A549 (cell line): ENCODE measurements at regions not wholly inside any gene's neighbourhood (a gene's known extent, or its start where the extent isn't known, plus 50 kb on each side); places are given as distances from the start of the nearest gene placed in this dataset.

Experiments used
- ATAC-seq, 2 experiments: fragments of 200-7000 bp in 1 of 2; fragments of >200 bp in 1 of 2; cut with Nextera tagmentation in 1 of 2; cut with Tn5 transposase in 1 of 2; 3 replicates each; pipeline versions ENCODE4 v1.8.0 to v1.9.1; 2018 to 2020; ENCODE audit warnings: mild to moderate bottlenecking in 1 of 2, moderate library complexity in 1 of 2
- CTCF ChIA-PET: fragments of 300-600 bp; sonication (Branson Sonifier 250); formaldehyde crosslinking; extraction: SDS; loops from one replicate; lab custom pipeline; 2021; ENCODE audit warnings: antibody characterized with exemption, inconsistent platforms; lab: Yijun Ruan, JAX
- POLR2A ChIA-PET: fragments of 350-600 bp; formaldehyde crosslinking; extraction: SDS; loops from one replicate; lab custom pipeline; 2021; ENCODE audit warnings: antibody characterized with exemption, inconsistent platforms; lab: Yijun Ruan, JAX
- DNase-seq, 2 experiments: peaks; one replicate each; pipeline versions ENCODE4 v3.0.0 to v3.0.0-alpha.2; 2011 to 2016; ENCODE audit warnings: low read depth in 1 of 2, low spot score in 1 of 2
- FAIRE-seq: peaks from 2 replicates; lab custom pipeline; 2011; peaks lifted over from hg19 to GRCh38; lab: Jason Lieb, UNC
- H3K27ac ChIP-seq, 2 experiments: fragments of >200 bp; sonication (Bioruptor Twin); formaldehyde crosslinking; 3 replicates each; pipeline ENCODE4 v1.5.1; 2016 to 2017
- H3K4me1 ChIP-seq: fragments of >200 bp; sonication (Bioruptor Twin); formaldehyde crosslinking; 3 replicates; pipeline ENCODE4 v1.6.1; 2016
- H3K4me2 ChIP-seq: fragments of >200 bp; sonication (Bioruptor Twin); formaldehyde crosslinking; 3 replicates; pipeline ENCODE4 v1.6.1; 2016
- H3K4me3 ChIP-seq: fragments of >200 bp; sonication (Bioruptor Twin); formaldehyde crosslinking; 3 replicates; pipeline ENCODE4 v1.5.1; 2016
- H3K9me3 ChIP-seq: fragments of >200 bp; sonication (Bioruptor Twin); formaldehyde crosslinking; 3 replicates; pipeline ENCODE4 v1.6.1; 2016
- ATOH8 ChIP-seq: fragments of 250-450 bp; sonication (Bioruptor Pico); IDR thresholded peaks from 2 replicates; pipeline ENCODE4 v1.5.0; 2020; ENCODE audit warnings: low read depth, mild to moderate bottlenecking, moderate library complexity
- CBX2 ChIP-seq: fragments of 200-600 bp; sonication (generic); IDR thresholded peaks from 2 replicates; pipeline ENCODE4 v1.6.1; 2016; ENCODE audit warnings: low read depth, mild to moderate bottlenecking, borderline replicate concordance
- CHD2 ChIP-seq: fragments of 150-350 bp; IDR thresholded peaks from 2 replicates; pipeline ENCODE4 v1.6.1; 2014; ENCODE audit warnings: low read length; ENCODE audit not compliant: partially characterized antibody
- CHD4 ChIP-seq: fragments of 200-600 bp; sonication (generic); IDR thresholded peaks from 2 replicates; pipeline ENCODE4 v1.6.1; 2016; ENCODE audit warnings: antibody characterized with exemption, mild to moderate bottlenecking, borderline replicate concordance
- CTCF ChIP-seq: fragments of >200 bp; sonication (Bioruptor Twin); formaldehyde crosslinking; IDR thresholded peaks from 3 replicates; pipeline ENCODE4 v1.5.1; 2016
- EHF ChIP-seq: fragments of 250-450 bp; sonication (Bioruptor Pico); IDR thresholded peaks from 2 replicates; pipeline ENCODE4 v1.5.0; 2020; ENCODE audit warnings: mild to moderate bottlenecking
- FOSB ChIP-seq: fragments of 250-450 bp; sonication (Bioruptor Pico); IDR thresholded peaks from 2 replicates; pipeline ENCODE4 v1.5.0; 2020; ENCODE audit warnings: mild to moderate bottlenecking, moderate library complexity
- FOSL2 ChIP-seq, 2 experiments: fragments of 450-650 bp in 1 of 2; fragments of >200 bp in 1 of 2; sonication (Bioruptor Twin) in 1 of 2; formaldehyde crosslinking; IDR thresholded peaks; 2 replicates each; pipeline versions ENCODE4 v1.5.0 to v1.6.1; 2016 to 2020; ENCODE audit warnings: mild to moderate bottlenecking in 1 of 2, moderate library complexity in 1 of 2
- GATA3 ChIP-seq: IDR thresholded peaks from 2 replicates; pipeline ENCODE4 v1.6.1; 2012; ENCODE audit warnings: borderline replicate concordance
- HDAC2 ChIP-seq: fragments of 200-600 bp; sonication (generic); IDR thresholded peaks from 2 replicates; pipeline ENCODE4 v1.6.1; 2016
- HOXA7 ChIP-seq: fragments of 250-450 bp; sonication (Bioruptor Pico); IDR thresholded peaks from 2 replicates; pipeline ENCODE4 v1.5.0; 2020; ENCODE audit warnings: mild to moderate bottlenecking, moderate library complexity
- JUNB ChIP-seq: fragments of >200 bp; sonication (Bioruptor Twin); formaldehyde crosslinking; IDR thresholded peaks from 2 replicates; pipeline ENCODE4 v1.6.1; 2016
- MAFK ChIP-seq: fragments of 450-650 bp; IDR thresholded peaks from 2 replicates; pipeline ENCODE4 v1.6.1; 2014; ENCODE audit not compliant: partially characterized antibody
- MAX ChIP-seq: IDR thresholded peaks from 2 replicates; pipeline ENCODE4 v1.6.1; 2012
- MAZ ChIP-seq: fragments of 150-350 bp; IDR thresholded peaks from 2 replicates; pipeline ENCODE4 v1.6.1; 2014; ENCODE audit warnings: antibody characterized with exemption, low read depth, low read length, borderline replicate concordance
- MYC ChIP-seq: IDR thresholded peaks from 2 replicates; pipeline ENCODE4 v1.6.1; 2012; ENCODE audit warnings: mild to moderate bottlenecking, inconsistent platforms, low read length, improper control_type of control experiment, borderline replicate concordance
- NR3C1 ChIP-seq: fragments of >200 bp; sonication (Bioruptor Twin); formaldehyde crosslinking; IDR thresholded peaks from 3 replicates; pipeline ENCODE4 v1.6.1; 2017
- PHF8 ChIP-seq: fragments of 200-600 bp; sonication (generic); IDR thresholded peaks from 2 replicates; pipeline ENCODE4 v1.6.1; 2016; ENCODE audit warnings: low read depth, mild to moderate bottlenecking, antibody characterized with exemption, moderate library complexity, borderline replicate concordance
- POLR2AphosphoS2 ChIP-seq: conservative IDR thresholded peaks from 2 replicates; pipeline ENCODE4 v1.6.1; 2012; ENCODE audit warnings: low read length, improper control_type of control experiment, inconsistent platforms
- RAD21 ChIP-seq, 2 experiments: fragments of >200 bp in 1 of 2; sonication (Bioruptor Twin) in 1 of 2; formaldehyde crosslinking in 1 of 2; IDR thresholded peaks in 1 of 2; conservative IDR thresholded peaks in 1 of 2; 2 replicates in 1 of 2; 3 replicates in 1 of 2; pipeline ENCODE4 v1.6.1; 2012 to 2018; ENCODE audit warnings: inconsistent platforms in 1 of 2
- RCOR1 ChIP-seq: fragments of 150-350 bp; IDR thresholded peaks from 2 replicates; pipeline ENCODE4 v1.6.1; 2014; ENCODE audit warnings: antibody characterized with exemption, low read length, low read depth
- REST ChIP-seq: fragments of 200-600 bp; sonication (generic); IDR thresholded peaks from 2 replicates; pipeline ENCODE4 v1.6.1; 2016; ENCODE audit warnings: antibody characterized with exemption, mild to moderate bottlenecking, moderate library complexity
- TFCP2L1 ChIP-seq: fragments of 250-450 bp; sonication (Bioruptor Pico); IDR thresholded peaks from 2 replicates; pipeline ENCODE4 v1.5.0; 2021; ENCODE audit warnings: mild to moderate bottlenecking
- ZC3H11A ChIP-seq: fragments of 450-650 bp; IDR thresholded peaks from 2 replicates; pipeline ENCODE4 v1.6.1; 2014; ENCODE audit warnings: antibody characterized with exemption, mild to moderate bottlenecking
- ZFP36 ChIP-seq: fragments of 450-650 bp; IDR thresholded peaks from 2 replicates; pipeline ENCODE4 v1.6.1; 2014; ENCODE audit warnings: borderline replicate concordance; ENCODE audit not compliant: partially characterized antibody
- ZSCAN20 ChIP-seq: fragments of 250-450 bp; sonication (Bioruptor Pico); IDR thresholded peaks from 2 replicates; pipeline ENCODE4 v1.8.0; 2022; ENCODE audit warnings: mild to moderate bottlenecking, moderate library complexity
- WGBS: methylation state at CpG from one replicate; pipeline ENCODE4 v1.1.6; 2017; ENCODE audit errors: missing lambda C conversion rate; 5-methylcytosine and 5-hydroxymethylcytosine counted together

- no peak for FAIRE-seq
- Histone ChIP-seq H3K9me3 (no peaks in the 10 kb centered on the region), H3K4me2 (no peak overlapping the region), H3K4me1 (no peaks in the 10 kb centered on the region), H3K27ac (no peak overlapping the region), H3K4me3 (no peak overlapping the region)
- CTCF ChIA-PET: no interaction called here
- no peak for DNase-seq
- no peak for ATAC-seq
- POLR2A ChIA-PET: no interaction called here
- TF ChIP-seq MAFK: no peak
- no peak for TF ChIP-seq CHD2
- no peak for TF ChIP-seq PHF8
- TF ChIP-seq MYC: no peak
- TF ChIP-seq FOSL2 (IDR thresholded peaks at IDR 0.05): no peak
- TF ChIP-seq FOSL2 (CRISPR knock-in tag; IDR thresholded peaks at IDR 0.05): no peak
- TF ChIP-seq NR3C1: no peak
- no peak for TF ChIP-seq ATOH8 (CRISPR knock-in tag)
- TF ChIP-seq EHF (CRISPR knock-in tag): no peak
- TF ChIP-seq, all 56 proteins: peak for 0
- WGBS: 0% methylated on average over 2 of the region's 2 CpGs
These were observed 80.4 kb upstream of the TECRL start for GRCh38 chr4:64489628-64490027.

- FAIRE-seq (no peak), DNase-seq (no peak), ATAC-seq (no peak)
- WGBS: 25% methylated on average over 2 of the region's 2 CpGs
- TF ChIP-seq ZFP36 (no peak), RCOR1 (no peak), GATA3 (no peak), JUNB (no peak), TFCP2L1 (no peak), MAX (no peak), ZSCAN20 (CRISPR knock-in tag) (no peak), REST (no peak), FOSL2 (IDR thresholded peaks at IDR 0.05) (no peak), FOSL2 (CRISPR knock-in tag; IDR thresholded peaks at IDR 0.05) (no peak), MAZ (no peak), CTCF (no peak), CHD4 (no peak), ZC3H11A (no peak), RAD21 (conservative IDR thresholded peaks at IDR 0.05 in 1 of 2, IDR thresholded peaks at IDR 0.05 in 1 of 2) (no peak), HOXA7 (CRISPR knock-in tag) (no peak), POLR2AphosphoS2 (no peak), FOSB (CRISPR knock-in tag) (no peak), HDAC2 (no peak), CBX2 (no peak)
- no peak overlapping the region for H3K4me3 ChIP-seq
- H3K9me3 ChIP-seq: no peaks in the 10 kb centered on the region
- no peak overlapping the region for H3K4me2 ChIP-seq
- no peaks in the 10 kb centered on the region for H3K4me1 ChIP-seq
- no peak overlapping the region for H3K27ac ChIP-seq
- ChIA-PET CTCF (no interaction called here), POLR2A (no interaction called here)
These were observed 70.1 kb upstream of the TECRL start for GRCh38 chr4:64479338-64479737.
